Endothelial cell of umbilical vein (primary cell): ENCODE measurements at regions not wholly inside any gene's neighbourhood (a gene's known extent, or its start where the extent isn't known, plus 50 kb on each side); places are given as distances from the start of the nearest gene placed in this dataset.

Source experiments
- BruUV-seq: library from RNA; stranded (reverse); fragments of 400-500 nt; replicated peaks from 2 replicates; lab custom pipeline; 2021; lab: Mats Ljungman, UMichigan
- CTCF ChIA-PET: fragments of 300-600, 350-600 bp; sonication (Branson Sonifier 250); formaldehyde crosslinking; loops from one replicate; lab custom pipeline; 2021; ENCODE audit warnings: antibody characterized with exemption, inconsistent platforms; lab: Charles Lee
- POLR2A ChIA-PET: fragments of 300-600, 350-600 bp; sonication (Branson Sonifier 250); formaldehyde crosslinking; loops from one replicate; lab custom pipeline; 2021; ENCODE audit warnings: antibody characterized with exemption, inconsistent platforms; lab: Charles Lee
- DNase-seq: peaks from one replicate; pipeline ENCODE4 v3.0.0-alpha.2; 2011; ENCODE audit warnings: low read depth, low spot score
- FAIRE-seq: peaks from 2 replicates; lab custom pipeline; 2011; peaks lifted over from hg19 to GRCh38; lab: Jason Lieb, UNC
- H2AFZ ChIP-seq: 2 replicates; pipeline ENCODE4 v1.6.0; 2012; ENCODE audit warnings: low read depth, low read length, control low read depth, inconsistent platforms
- H3K27ac ChIP-seq: 2 replicates; pipeline ENCODE4 v1.5.1; 2011; ENCODE audit warnings: low read depth, mild to moderate bottlenecking, control low read depth, low read length, moderate library complexity; ENCODE audit not compliant: insufficient read depth
- H3K27me3 ChIP-seq, 2 experiments: 2 replicates each; pipeline versions ENCODE4 v1.6.0 to v1.6.1; 2011; ENCODE audit warnings: low read length in 2 of 2, mixed read lengths in 1 of 2; ENCODE audit not compliant: control insufficient read depth in 2 of 2, insufficient read depth in 2 of 2
- H3K36me3 ChIP-seq, 2 experiments: 2 replicates in 1 of 2; 3 replicates in 1 of 2; pipeline ENCODE4 v1.5.1; 2011; ENCODE audit warnings: low read length in 2 of 2, mild to moderate bottlenecking in 1 of 2, moderate library complexity in 1 of 2; ENCODE audit not compliant: control insufficient read depth in 2 of 2, insufficient read depth in 2 of 2; ENCODE audit errors: extremely low read depth in 1 of 2
- H3K4me1 ChIP-seq: 3 replicates; pipeline ENCODE4 v1.5.1; 2011; ENCODE audit warnings: mild to moderate bottlenecking, low read length; ENCODE audit not compliant: control insufficient read depth, insufficient read depth; ENCODE audit errors: extremely low read depth
- H3K4me2 ChIP-seq: 2 replicates; pipeline ENCODE4 v1.6.1; 2011; ENCODE audit warnings: low read length, control low read depth, mixed read lengths; ENCODE audit not compliant: insufficient read depth
- H3K4me3 ChIP-seq, 3 experiments: fragments of 200-600 bp in 1 of 3; sonication (generic), shearing (Covaris generic) in 1 of 3; replicated peaks in 1 of 3; 2 replicates each; pipeline ENCODE4 v1.5.1; 2011 to 2016; ENCODE audit warnings: control low read depth in 3 of 3, low read length in 3 of 3, mild to moderate bottlenecking in 2 of 3, inconsistent platforms in 1 of 3, low read depth in 1 of 3, moderate library complexity in 1 of 3; ENCODE audit not compliant: insufficient read depth in 1 of 3
- H3K79me2 ChIP-seq: 2 replicates; pipeline ENCODE4 v1.6.0; 2012; ENCODE audit warnings: low read length, inconsistent platforms; ENCODE audit not compliant: control insufficient read depth, insufficient read depth
- H3K9ac ChIP-seq: replicated peaks from 2 replicates; pipeline ENCODE3; 2011; ENCODE audit warnings: low read length, control low read depth; ENCODE audit not compliant: insufficient read depth; ENCODE audit errors: extremely low read depth
- H3K9me1 ChIP-seq: replicated peaks from 3 replicates; pipeline ENCODE4 v1.6.0; 2011; ENCODE audit warnings: mild to moderate bottlenecking, low read length; ENCODE audit not compliant: control insufficient read depth, insufficient read depth; ENCODE audit errors: extremely low read depth
- H3K9me3 ChIP-seq: replicated peaks from 2 replicates; pipeline ENCODE4 v1.5.1; 2012; ENCODE audit warnings: low read length, inconsistent platforms; ENCODE audit not compliant: control insufficient read depth, insufficient read depth
- H4K20me1 ChIP-seq: replicated peaks from 2 replicates; pipeline ENCODE3; 2011; ENCODE audit warnings: mild to moderate bottlenecking, low read length; ENCODE audit not compliant: control insufficient read depth, insufficient read depth; ENCODE audit errors: extremely low read depth
- EZH2 ChIP-seq: IDR thresholded peaks from 2 replicates; pipeline ENCODE4 v1.6.1; 2012; ENCODE audit warnings: borderline replicate concordance, low read depth, mild to moderate bottlenecking, moderate library complexity, low read length, inconsistent platforms; ENCODE audit not compliant: severe bottlenecking
- FOS ChIP-seq: IDR thresholded peaks from 2 replicates; pipeline ENCODE4 v1.6.1; 2011; ENCODE audit warnings: mild to moderate bottlenecking, low read length, moderate library complexity, borderline replicate concordance; ENCODE audit not compliant: insufficient read depth
- GATA2 ChIP-seq: IDR thresholded peaks from 2 replicates; pipeline ENCODE4 v1.7.0; 2011; ENCODE audit warnings: low read depth, mild to moderate bottlenecking, moderate library complexity, mixed read lengths, low read length; ENCODE audit not compliant: insufficient read length, insufficient read depth
- JUN ChIP-seq: IDR thresholded peaks from 2 replicates; pipeline ENCODE4 v1.6.1; 2011; ENCODE audit warnings: borderline replicate concordance, low read depth; ENCODE audit not compliant: insufficient read length, insufficient read depth
- MYC ChIP-seq: IDR thresholded peaks from one replicate; pipeline ENCODE4 v1.6.1; 2011; ENCODE audit warnings: mild to moderate bottlenecking, low read depth, low read length
- POLR2A ChIP-seq: IDR thresholded peaks from 2 replicates; pipeline ENCODE4 v1.6.1; 2012; ENCODE audit warnings: low read depth, mild to moderate bottlenecking, control low read depth, low read length
- POLR2AphosphoS5 ChIP-seq: IDR thresholded peaks from 2 replicates; pipeline ENCODE4 v1.6.1; 2012; ENCODE audit warnings: low read depth, mild to moderate bottlenecking, control low read depth, low read length, moderate library complexity; ENCODE audit not compliant: insufficient read depth
- dilution Hi-C: fragments of 300-500 bp; cut with MboI; formaldehyde crosslinking; loops from one replicate; pipeline ENCODE4 v1.15.0; 2019; ENCODE audit warnings: low sequenced_read_pairs; ENCODE audit not compliant: extremely low pct_ligation_motif_present
- intact Hi-C: fragments of 100-400 bp; cut with micrococcal nuclease; formaldehyde crosslinking; loops from one replicate; pipeline ENCODE4 v1.10.0; 2022
- TF ChIP-seq, protein P1 (sequence below): IDR thresholded peaks from 2 replicates; pipeline ENCODE4 v1.6.1; 2011; ENCODE audit not compliant: insufficient read depth, insufficient read length
- TF ChIP-seq, protein P2 (sequence below), 2 donors: IDR thresholded peaks; 1 replicate in 1 of 2; 2 replicates in 1 of 2; pipeline ENCODE4 v1.5.1; 2011; ENCODE audit warnings: low read length in 2 of 2, mild to moderate bottlenecking in 2 of 2, moderate library complexity in 2 of 2, control low read depth in 1 of 2, inconsistent platforms in 1 of 2, low read depth in 1 of 2; ENCODE audit not compliant: insufficient read depth in 1 of 2; ENCODE audit errors: extremely low read depth in 1 of 2

DNA sequence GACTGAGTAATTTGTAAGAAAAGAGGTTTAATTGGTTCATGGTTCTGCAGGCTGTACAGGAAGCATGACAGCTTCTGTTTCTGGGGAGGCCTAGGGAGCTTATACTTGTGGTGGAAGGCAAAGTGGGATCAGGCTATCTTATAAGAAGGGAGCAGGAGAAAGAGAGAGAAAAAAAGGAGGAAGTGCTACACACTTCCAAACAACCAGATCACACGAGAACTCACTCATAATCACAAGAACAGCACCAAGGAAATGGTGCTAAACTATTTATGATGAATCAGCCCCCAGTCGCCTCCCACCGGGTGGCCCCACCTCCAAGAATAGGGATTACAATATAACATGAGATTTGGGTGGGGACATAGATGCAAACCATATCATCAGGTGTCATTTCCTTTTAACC, 89.1 kb upstream of the KCNMA1 start:
- FAIRE-seq, result no peak
- no peaks in the 10 kb centered on the region for H3K79me2 ChIP-seq
- H2AFZ ChIP-seq, result no peak overlapping the region
- no peak overlapping the region for H3K9ac ChIP-seq
- H3K27me3 ChIP-seq, result no peaks in the 10 kb centered on the region
- H4K20me1 ChIP-seq, result no peaks in the 10 kb centered on the region
- H3K27ac ChIP-seq, result no peak overlapping the region
- TF ChIP-seq, protein P1, sequence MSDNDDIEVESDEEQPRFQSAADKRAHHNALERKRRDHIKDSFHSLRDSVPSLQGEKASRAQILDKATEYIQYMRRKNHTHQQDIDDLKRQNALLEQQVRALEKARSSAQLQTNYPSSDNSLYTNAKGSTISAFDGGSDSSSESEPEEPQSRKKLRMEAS, result no peak
- TF ChIP-seq POLR2AphosphoS5, result no peak
- no peak for TF ChIP-seq POLR2A
- TF ChIP-seq FOS, result no peak
- no peak for TF ChIP-seq GATA2
- no peak for TF ChIP-seq MYC
- TF ChIP-seq EZH2, result no peak
- intact Hi-C loops (no loop called here), dilution Hi-C loops (no loop called here)
- no TSS peak for BruUV-seq
- H3K36me3 ChIP-seq, result no peaks in the 10 kb centered on the region
- H3K9me3 ChIP-seq, result no peaks in the 10 kb centered on the region
- H3K4me1 ChIP-seq, result no peaks in the 10 kb centered on the region
- no peak overlapping the region for H3K4me3 ChIP-seq
- CTCF ChIA-PET, result no interaction called here
- DNase-seq, result no peak
- H3K4me2 ChIP-seq, result no peak overlapping the region
- POLR2A ChIA-PET, result no interaction called here
- H3K9me1 ChIP-seq, result no peaks in the 10 kb centered on the region

DNA sequence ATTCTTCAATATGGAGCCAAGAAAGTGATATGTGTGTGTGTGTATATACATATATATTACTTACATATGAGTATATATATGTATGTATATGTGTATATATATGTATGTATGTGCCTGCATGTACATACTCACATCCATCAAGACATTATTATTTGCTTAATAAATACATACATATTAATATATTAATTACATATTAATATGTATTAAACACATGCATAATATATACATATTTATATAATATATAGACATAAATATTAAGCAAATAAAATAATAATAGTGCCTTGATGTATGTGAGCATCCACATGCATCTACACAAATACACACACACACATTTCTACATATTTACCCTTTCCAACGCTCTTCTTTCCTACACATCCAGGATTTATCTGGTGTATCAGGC, 88.7 kb upstream of the KCNMA1 start:
- Histone ChIP-seq H3K27me3 (no peaks in the 10 kb centered on the region), H2AFZ (no peak overlapping the region), H3K36me3 (no peaks in the 10 kb centered on the region), H3K9ac (no peak overlapping the region), H3K4me2 (no peak overlapping the region), H4K20me1 (no peaks in the 10 kb centered on the region), H3K9me3 (no peaks in the 10 kb centered on the region), H3K4me1 (no peaks in the 10 kb centered on the region), H3K27ac (no peak overlapping the region), H3K9me1 (no peaks in the 10 kb centered on the region), H3K4me3 (no peak overlapping the region), H3K79me2 (no peaks in the 10 kb centered on the region)
- DNase-seq, result no peak
- ChIA-PET CTCF (no interaction called here), POLR2A (no interaction called here)
- TF ChIP-seq FOS (no peak), MYC (no peak), GATA2 (no peak), POLR2AphosphoS5 (no peak), JUN (no peak), EZH2 (no peak), POLR2A (no peak)
- TF ChIP-seq, protein P2, sequence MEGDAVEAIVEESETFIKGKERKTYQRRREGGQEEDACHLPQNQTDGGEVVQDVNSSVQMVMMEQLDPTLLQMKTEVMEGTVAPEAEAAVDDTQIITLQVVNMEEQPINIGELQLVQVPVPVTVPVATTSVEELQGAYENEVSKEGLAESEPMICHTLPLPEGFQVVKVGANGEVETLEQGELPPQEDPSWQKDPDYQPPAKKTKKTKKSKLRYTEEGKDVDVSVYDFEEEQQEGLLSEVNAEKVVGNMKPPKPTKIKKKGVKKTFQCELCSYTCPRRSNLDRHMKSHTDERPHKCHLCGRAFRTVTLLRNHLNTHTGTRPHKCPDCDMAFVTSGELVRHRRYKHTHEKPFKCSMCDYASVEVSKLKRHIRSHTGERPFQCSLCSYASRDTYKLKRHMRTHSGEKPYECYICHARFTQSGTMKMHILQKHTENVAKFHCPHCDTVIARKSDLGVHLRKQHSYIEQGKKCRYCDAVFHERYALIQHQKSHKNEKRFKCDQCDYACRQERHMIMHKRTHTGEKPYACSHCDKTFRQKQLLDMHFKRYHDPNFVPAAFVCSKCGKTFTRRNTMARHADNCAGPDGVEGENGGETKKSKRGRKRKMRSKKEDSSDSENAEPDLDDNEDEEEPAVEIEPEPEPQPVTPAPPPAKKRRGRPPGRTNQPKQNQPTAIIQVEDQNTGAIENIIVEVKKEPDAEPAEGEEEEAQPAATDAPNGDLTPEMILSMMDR (IDR thresholded peaks at IDR 0.05; ENCODE audit: extremely low read depth in 1 of 2, insufficient read depth in 1 of 2, low read depth in 1 of 2, low read length in 2 of 2), result no peak
- TF ChIP-seq, protein P1, result no peak
- dilution Hi-C loops, result no loop called here
- intact Hi-C loops, result no loop called here
- no TSS peak for BruUV-seq
- FAIRE-seq, result no peak
